Trophoblast cell (in vitro differentiated cells and primary cell): ENCODE measurements at regions not wholly inside any gene's neighbourhood (a gene's known extent, or its start where the extent isn't known, plus 50 kb on each side); places are given as distances from the start of the nearest gene placed in this dataset.
"Not testable (repeated sequence)": the region's sequence is repeated elsewhere in the genome, so short reads cannot be mapped to it uniquely, and the experiment has no call there.

Experiments used
- DNase-seq, 2 donors: peaks; one replicate each; pipeline ENCODE4 v3.0.0-alpha.2; 2016
- H2AFZ ChIP-seq: 2 replicates; pipeline ENCODE4 v1.6.1; 2013; ENCODE audit warnings: low read length, moderate library complexity, mild to moderate bottlenecking; ENCODE audit not compliant: insufficient read depth, poor library complexity
- H2AK5ac ChIP-seq: 2 replicates; pipeline ENCODE4 v1.6.1; 2013; ENCODE audit warnings: mild to moderate bottlenecking, low read length
- H2BK120ac ChIP-seq: 2 replicates; pipeline ENCODE4 v1.6.1; 2013; ENCODE audit warnings: low read length, mild to moderate bottlenecking, moderate library complexity; ENCODE audit not compliant: insufficient read depth, poor library complexity
- H2BK12ac ChIP-seq: 2 replicates; pipeline ENCODE4 v1.6.1; 2013; ENCODE audit warnings: mild to moderate bottlenecking, low read length, moderate library complexity
- H2BK5ac ChIP-seq: 2 replicates; pipeline ENCODE4 v1.6.1; 2013; ENCODE audit warnings: low read length, low read depth, moderate library complexity, mild to moderate bottlenecking; ENCODE audit not compliant: poor library complexity
- H3K14ac ChIP-seq: 2 replicates; pipeline ENCODE4 v1.6.1; 2013; ENCODE audit warnings: mild to moderate bottlenecking, low read length
- H3K18ac ChIP-seq: 2 replicates; pipeline ENCODE4 v1.6.1; 2013; ENCODE audit warnings: mild to moderate bottlenecking, low read length
- H3K23ac ChIP-seq: 2 replicates; pipeline ENCODE4 v1.6.1; 2013; ENCODE audit warnings: low read length
- H3K27ac ChIP-seq: 2 replicates; pipeline ENCODE4 v1.5.1; 2013; ENCODE audit warnings: low read depth, mild to moderate bottlenecking, inconsistent platforms, low read length, moderate library complexity
- H3K27me3 ChIP-seq: 2 replicates; pipeline ENCODE4 v1.6.1; 2013; ENCODE audit warnings: inconsistent platforms, mild to moderate bottlenecking, low read length, moderate library complexity; ENCODE audit not compliant: insufficient read depth
- H3K36me3 ChIP-seq, 2 experiments: 1 replicate in 1 of 2; 2 replicates in 1 of 2; pipeline ENCODE4 v1.6.1; 2013; ENCODE audit warnings: low read length in 2 of 2, mild to moderate bottlenecking in 2 of 2, moderate library complexity in 1 of 2; ENCODE audit not compliant: insufficient read depth in 2 of 2, control insufficient read depth in 1 of 2
- H3K4ac ChIP-seq: 2 replicates; pipeline ENCODE4 v1.6.1; 2013; ENCODE audit warnings: low read depth, mild to moderate bottlenecking, low read length, moderate library complexity
- H3K4me1 ChIP-seq, 2 experiments: 1 replicate in 1 of 2; 2 replicates in 1 of 2; pipeline ENCODE4 v1.6.1; 2013; ENCODE audit warnings: low read length in 2 of 2, mild to moderate bottlenecking in 2 of 2, moderate library complexity in 1 of 2; ENCODE audit not compliant: insufficient read depth in 2 of 2, control insufficient read depth in 1 of 2
- H3K4me2 ChIP-seq: 2 replicates; pipeline ENCODE4 v1.6.1; 2013; ENCODE audit warnings: inconsistent platforms, mild to moderate bottlenecking, low read length, moderate library complexity
- H3K4me3 ChIP-seq: 2 replicates; pipeline ENCODE4 v1.5.1; 2013; ENCODE audit warnings: mild to moderate bottlenecking, low read depth, low read length, inconsistent platforms
- H3K79me1 ChIP-seq: one replicate; pipeline ENCODE4 v1.6.1; 2013; ENCODE audit warnings: low read length
- H3K79me2 ChIP-seq: 2 replicates; pipeline ENCODE4 v1.6.1; 2013; ENCODE audit warnings: low read length, mild to moderate bottlenecking; ENCODE audit not compliant: control insufficient read depth, insufficient read depth, poor library complexity
- H3K9ac ChIP-seq: 2 replicates; pipeline ENCODE4 v1.6.1; 2013; ENCODE audit warnings: mild to moderate bottlenecking, low read length
- H3K9me3 ChIP-seq: 2 replicates; pipeline ENCODE4 v1.6.1; 2013; ENCODE audit warnings: low read depth, mild to moderate bottlenecking, control low read depth, inconsistent platforms, low read length; ENCODE audit not compliant: insufficient read depth
- H4K12ac ChIP-seq: 2 replicates; pipeline ENCODE4 v1.6.1; 2013; ENCODE audit warnings: low read depth, mild to moderate bottlenecking, low read length, moderate library complexity
- H4K8ac ChIP-seq: 2 replicates; pipeline ENCODE4 v1.6.1; 2013; ENCODE audit warnings: low read depth, mild to moderate bottlenecking, low read length, moderate library complexity
- H4K91ac ChIP-seq: one replicate; pipeline ENCODE4 v1.6.1; 2013; ENCODE audit warnings: low read depth, mild to moderate bottlenecking, low read length, moderate library complexity
- WGBS: extraction: QIAGEN DNeasy Blood & Tissue Kit; methylation state at CpG from one replicate; pipeline ENCODE4 v1.1.7; 2013; ENCODE audit warnings: missing lambda C conversion rate; ENCODE audit not compliant: insufficient read length, insufficient coverage; ENCODE audit errors: extremely low coverage; 5-methylcytosine and 5-hydroxymethylcytosine counted together

DNA sequence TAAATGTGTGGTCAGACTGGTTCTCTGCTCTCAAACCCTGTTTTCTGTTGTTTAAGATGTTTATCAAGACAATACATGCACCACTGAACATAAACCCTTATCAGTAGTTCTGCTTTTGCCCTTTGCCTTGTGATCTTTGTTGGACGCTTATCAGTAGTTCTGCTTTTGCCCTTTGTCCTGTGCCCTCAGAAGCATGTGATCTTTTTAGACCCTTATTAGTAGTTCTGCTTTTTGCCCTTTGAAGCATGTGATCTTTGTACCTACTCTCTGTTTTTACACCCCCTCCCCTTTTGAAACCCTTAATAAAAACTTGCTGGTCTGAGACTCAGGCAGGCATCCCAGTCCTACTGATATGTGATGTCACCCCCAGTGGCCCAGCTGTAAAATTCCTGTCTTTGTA is 121.7 kb upstream of the GC start:
- not testable (repeated sequence) for H2AFZ ChIP-seq, H2BK12ac ChIP-seq, H3K79me2 ChIP-seq, H3K18ac ChIP-seq, H2BK5ac ChIP-seq, H4K91ac ChIP-seq, H3K4me2 ChIP-seq, H3K36me3 ChIP-seq, H3K9ac ChIP-seq, H4K8ac ChIP-seq, H3K14ac ChIP-seq, H3K4me3 ChIP-seq, H3K4ac ChIP-seq, H3K27ac ChIP-seq, H3K9me3 ChIP-seq, H4K12ac ChIP-seq, H3K27me3 ChIP-seq, H3K23ac ChIP-seq, DNase-seq, H3K79me1 ChIP-seq, H2AK5ac ChIP-seq, H2BK120ac ChIP-seq, H3K4me1 ChIP-seq
- no CpG with 5 or more reads among the region's 1 CpG for WGBS

DNA sequence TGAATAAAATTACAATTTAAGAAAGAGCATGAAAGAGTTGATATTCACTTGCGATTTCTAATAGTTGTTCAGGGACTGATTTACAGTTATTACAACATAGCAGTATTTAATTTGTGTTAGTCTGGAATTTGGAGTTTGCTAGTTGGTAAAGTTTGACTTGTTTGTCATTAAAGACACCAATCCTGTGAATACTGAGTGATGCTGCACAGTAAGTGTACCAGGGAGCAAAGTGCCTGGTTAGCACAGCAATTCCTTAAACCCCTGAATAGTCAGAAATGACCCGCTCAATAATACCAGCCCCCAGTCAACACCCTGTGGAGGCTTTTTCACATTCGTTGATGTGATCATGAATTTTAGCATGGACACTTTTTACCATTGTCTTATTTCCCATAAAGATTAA is 122.2 kb upstream of the GC start:
- no peak overlapping the region for H3K4ac ChIP-seq
- no peaks in the 10 kb centered on the region for H3K79me2 ChIP-seq
- no peaks in the 10 kb centered on the region for H3K27me3 ChIP-seq
- no peak overlapping the region for H4K8ac ChIP-seq
- H3K27ac ChIP-seq, result no peak overlapping the region
- WGBS, result no CpG with 5 or more reads among the region's 3 CpGs
- no peak for DNase-seq
- no peak overlapping the region for H2BK5ac ChIP-seq
- H2BK120ac ChIP-seq, result no peak overlapping the region
- no peak overlapping the region for H4K12ac ChIP-seq
- peaks cover 2% of the 10 kb centered on the region for H3K9me3 ChIP-seq
- H3K14ac ChIP-seq, result no peak overlapping the region
- no peak overlapping the region for H3K4me3 ChIP-seq
- no peak overlapping the region for H4K91ac ChIP-seq
- no peak overlapping the region for H3K18ac ChIP-seq
- H2AFZ ChIP-seq, result no peak overlapping the region
- no peak overlapping the region for H3K23ac ChIP-seq
- peaks cover 0 to 2% of the 10 kb centered on the region in 2 experiments for H3K36me3 ChIP-seq
- no peak overlapping the region for H2AK5ac ChIP-seq
- H3K9ac ChIP-seq, result no peak overlapping the region
- no peak overlapping the region for H2BK12ac ChIP-seq
- no peaks in the 10 kb centered on the region for H3K4me1 ChIP-seq
- H3K79me1 ChIP-seq, result no peaks in the 10 kb centered on the region
- H3K4me2 ChIP-seq, result no peak overlapping the region

DNA sequence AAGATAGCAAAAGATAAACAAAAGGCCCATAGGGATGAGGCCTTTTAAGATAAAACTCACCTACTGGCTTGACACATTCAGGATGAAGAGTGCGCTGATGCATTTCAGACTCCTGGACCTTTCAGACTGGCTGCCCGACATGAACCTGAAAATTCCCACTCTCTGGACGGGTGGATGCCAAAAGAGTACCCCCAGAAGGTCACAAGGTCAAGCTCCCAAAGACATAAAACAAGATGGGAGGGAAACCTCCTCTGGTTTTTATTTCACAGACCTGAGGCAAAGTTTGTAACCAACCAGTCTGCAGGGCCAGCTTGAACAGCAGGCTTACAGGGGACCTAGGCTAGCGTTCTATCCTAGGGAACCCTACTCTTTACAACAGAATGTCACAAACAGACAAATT is 123.2 kb upstream of the GC start:
- no peak overlapping the region for H3K27ac ChIP-seq
- DNase-seq, result no peak
- H3K14ac ChIP-seq, result no peak overlapping the region
- H2BK5ac ChIP-seq, result no peak overlapping the region
- no peak overlapping the region for H3K4me3 ChIP-seq
- no peaks in the 10 kb centered on the region for H3K79me2 ChIP-seq
- no peak overlapping the region for H3K9ac ChIP-seq
- H3K23ac ChIP-seq, result no peak overlapping the region
- no peak overlapping the region for H4K8ac ChIP-seq
- WGBS, result no CpG with 5 or more reads among the region's 4 CpGs
- no peak overlapping the region for H3K4ac ChIP-seq
- H4K12ac ChIP-seq, result no peak overlapping the region
- no peak overlapping the region for H2AFZ ChIP-seq
- H3K18ac ChIP-seq, result no peak overlapping the region
- H3K4me2 ChIP-seq, result no peak overlapping the region
- no peaks in the 10 kb centered on the region for H3K4me1 ChIP-seq
- H3K9me3 ChIP-seq, result peaks cover 2% of the 10 kb centered on the region
- H3K27me3 ChIP-seq, result no peaks in the 10 kb centered on the region
- H4K91ac ChIP-seq, result no peak overlapping the region
- no peak overlapping the region for H2BK120ac ChIP-seq
- no peak overlapping the region for H2AK5ac ChIP-seq
- H2BK12ac ChIP-seq, result no peak overlapping the region
- H3K36me3 ChIP-seq, result peaks cover 0 to 2% of the 10 kb centered on the region in 2 experiments
- no peaks in the 10 kb centered on the region for H3K79me1 ChIP-seq

DNA sequence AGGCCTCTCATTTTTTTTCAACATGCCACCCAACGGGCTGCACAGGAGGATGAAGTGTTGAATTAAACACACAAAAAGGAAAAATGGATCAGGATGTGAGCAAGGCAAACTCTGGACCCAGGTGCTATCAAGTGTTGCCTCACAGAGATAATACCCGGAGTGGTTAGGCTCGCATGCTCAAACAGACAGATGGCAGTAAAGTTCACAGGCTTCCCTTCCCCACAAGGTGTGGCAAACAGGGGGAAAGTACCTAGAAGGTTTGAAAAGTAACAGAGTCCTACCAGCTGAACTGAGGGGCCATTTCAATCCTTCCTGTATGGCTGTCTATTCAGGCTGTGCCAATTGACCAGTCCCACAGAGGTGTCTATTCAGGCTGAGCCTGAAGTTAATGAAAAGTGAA is 123.9 kb upstream of the GC start:
- Histone ChIP-seq H2BK120ac (no peak overlapping the region), H3K14ac (no peak overlapping the region), H3K4ac (no peak overlapping the region), H3K18ac (no peak overlapping the region), H2BK12ac (no peak overlapping the region), H2AFZ (no peak overlapping the region), H4K12ac (no peak overlapping the region), H2BK5ac (no peak overlapping the region), H4K91ac (no peak overlapping the region), H3K36me3 (peaks cover 0 to 2% of the 10 kb centered on the region in 2 experiments), H3K4me1 (no peaks in the 10 kb centered on the region), H3K4me2 (no peak overlapping the region), H3K79me2 (no peaks in the 10 kb centered on the region), H4K8ac (no peak overlapping the region), H3K27me3 (no peaks in the 10 kb centered on the region), H3K4me3 (no peak overlapping the region), H3K9ac (no peak overlapping the region), H3K79me1 (no peaks in the 10 kb centered on the region), H3K27ac (no peak overlapping the region), H2AK5ac (no peak overlapping the region), H3K23ac (no peak overlapping the region), H3K9me3 (peaks cover 2% of the 10 kb centered on the region)
- DNase-seq, result no peak
- WGBS, result no CpG with 5 or more reads among the region's 3 CpGs
